ENCODE measurements at regions not wholly inside any gene's neighbourhood (a gene's known extent, or its start where the extent isn't known, plus 50 kb on each side); places are given as distances from the start of the nearest gene placed in this dataset.

DNA sequence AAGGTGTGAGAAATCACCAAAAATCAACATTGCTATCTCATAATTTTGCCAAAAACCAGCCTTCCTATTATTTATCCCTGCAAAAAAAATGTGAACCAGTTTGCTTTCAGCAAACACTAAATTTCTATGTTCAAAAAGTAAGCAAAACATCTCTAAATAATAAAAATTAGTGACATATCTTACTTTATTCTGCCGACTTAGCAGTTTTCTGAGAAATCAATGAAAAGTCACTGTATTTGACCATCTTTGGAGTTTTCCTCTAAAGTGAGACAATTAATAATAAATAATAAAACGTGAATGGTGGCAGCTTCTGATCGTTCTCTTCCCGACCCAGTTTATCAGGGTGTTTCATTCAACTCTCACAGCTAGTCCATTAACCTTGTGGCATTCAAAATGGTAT, 158.6 kb upstream of the TARS1 start:
- TF ChIP-seq EZH2 (IDR thresholded peaks at IDR 0.05; ENCODE audit: borderline replicate concordance, low read length) (no peak), CTCF (conservative IDR thresholded peaks at IDR 0.05 in 1 of 2, IDR thresholded peaks at IDR 0.05 in 1 of 2; ENCODE audit: extremely low read depth in 1 of 2, insufficient read depth in 1 of 2, low read depth in 1 of 2, low read length in 2 of 2) (no peak)
